ENCODE measurements at regions not wholly inside any gene's neighbourhood (a gene's known extent, or its start where the extent isn't known, plus 50 kb on each side); places are given as distances from the start of the nearest gene placed in this dataset.
A peak's percentile ranks its signal among the peaks of the same experiment; 100 is the strongest.

DNA sequence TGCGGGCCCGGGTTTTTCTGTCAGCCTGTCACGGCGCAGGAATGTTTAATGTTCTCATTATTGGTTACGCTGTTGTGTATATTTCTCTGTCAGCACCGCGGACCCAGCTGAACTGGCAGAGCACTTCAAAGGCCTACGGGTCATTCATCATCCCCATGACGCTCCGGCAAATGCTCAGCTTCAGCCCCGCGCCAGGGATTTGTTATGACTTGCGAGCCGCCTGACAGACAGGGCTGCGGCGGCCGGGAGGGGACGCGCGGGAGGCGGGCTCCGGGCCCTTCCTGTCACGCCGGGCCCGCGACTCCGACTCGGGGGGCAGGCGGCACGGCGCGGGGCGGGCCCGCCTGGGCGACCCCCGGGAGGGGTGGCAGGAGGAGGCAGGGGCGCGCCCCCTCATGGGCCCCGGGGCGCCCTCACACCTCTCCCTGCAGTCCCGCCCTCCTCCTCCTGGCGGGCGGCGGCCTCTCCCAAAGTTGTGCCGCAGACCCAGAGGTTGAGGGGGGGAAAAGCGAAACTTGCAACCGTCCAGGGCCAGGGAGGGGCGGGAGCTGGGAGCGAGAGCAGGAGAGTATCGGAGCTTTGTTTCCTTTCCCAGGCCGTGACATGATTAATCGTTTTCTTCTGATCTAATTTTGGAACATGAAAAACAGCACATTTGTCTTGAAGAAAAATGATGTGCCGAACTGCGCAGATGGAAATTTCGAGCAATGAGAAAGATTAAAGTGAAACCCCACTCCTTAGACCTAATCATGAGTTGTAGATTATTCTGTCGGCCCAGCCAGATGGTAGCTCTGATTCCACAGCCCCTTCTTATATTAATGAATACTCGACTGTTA lies 59.3 kb upstream of the COMTD1 start (continued):
- TF ChIP-seq ZMYM3 (CRISPR knock-in tag; IDR thresholded peaks at IDR 0.05) (no peak), ZNF891 (CRISPR knock-in tag; IDR thresholded peaks at IDR 0.05) (no peak), CCAR2 (optimal IDR thresholded peaks at IDR 0.05; ENCODE audit: low read depth, low read length) (no peak), NFYB (CRISPR knock-in tag; IDR thresholded peaks at IDR 0.05) (no peak), ZNF180 (CRISPR knock-in tag; IDR thresholded peaks at IDR 0.05; ENCODE audit: borderline replicate concordance, low read depth) (no peak), ZNF660 (CRISPR knock-in tag; IDR thresholded peaks at IDR 0.05; ENCODE audit: borderline replicate concordance, low read depth) (no peak), ZNF703 (CRISPR knock-in tag; IDR thresholded peaks at IDR 0.05; ENCODE audit: borderline replicate concordance) (no peak), ASH2L (IDR thresholded peaks at IDR 0.05; ENCODE audit: insufficient read length, low read depth, low read length) (peak; percentile 52), SALL1 (CRISPR knock-in tag; IDR thresholded peaks at IDR 0.05) (peak; percentile 72), TBX2 (CRISPR knock-in tag; IDR thresholded peaks at IDR 0.05; ENCODE audit: borderline replicate concordance) (peak; percentile 38; the same call in 1 of the 2 replicates), MIER2 (CRISPR knock-in tag; IDR thresholded peaks at IDR 0.05) (no peak), ZNF232 (CRISPR knock-in tag; IDR thresholded peaks at IDR 0.05; ENCODE audit: borderline replicate concordance) (peak; percentile 36; the same call in 1 of the 2 replicates), ZNF264 (CRISPR knock-in tag; IDR thresholded peaks at IDR 0.05) (no peak), HOXD1 (CRISPR knock-in tag; IDR thresholded peaks at IDR 0.05) (peak; percentile 99), EP300 (IDR thresholded peaks at IDR 0.05; ENCODE audit: low read depth in 2 of 2, low read length in 2 of 2) (no peak; a peak in 1 of 4 replicates), EP300 (CRISPR knock-in tag; IDR thresholded peaks at IDR 0.05; ENCODE audit: borderline replicate concordance) (no peak), ZNF331 (CRISPR knock-in tag; IDR thresholded peaks at IDR 0.05) (no peak)
- TF ChIP-seq, protein P1, sequence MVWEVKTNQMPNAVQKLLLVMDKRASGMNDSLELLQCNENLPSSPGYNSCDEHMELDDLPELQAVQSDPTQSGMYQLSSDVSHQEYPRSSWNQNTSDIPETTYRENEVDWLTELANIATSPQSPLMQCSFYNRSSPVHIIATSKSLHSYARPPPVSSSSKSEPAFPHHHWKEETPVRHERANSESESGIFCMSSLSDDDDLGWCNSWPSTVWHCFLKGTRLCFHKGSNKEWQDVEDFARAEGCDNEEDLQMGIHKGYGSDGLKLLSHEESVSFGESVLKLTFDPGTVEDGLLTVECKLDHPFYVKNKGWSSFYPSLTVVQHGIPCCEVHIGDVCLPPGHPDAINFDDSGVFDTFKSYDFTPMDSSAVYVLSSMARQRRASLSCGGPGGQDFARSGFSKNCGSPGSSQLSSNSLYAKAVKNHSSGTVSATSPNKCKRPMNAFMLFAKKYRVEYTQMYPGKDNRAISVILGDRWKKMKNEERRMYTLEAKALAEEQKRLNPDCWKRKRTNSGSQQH (CRISPR knock-in tag; IDR thresholded peaks at IDR 0.05; ENCODE audit: low read depth): no peak
- TF ChIP-seq, protein P2, sequence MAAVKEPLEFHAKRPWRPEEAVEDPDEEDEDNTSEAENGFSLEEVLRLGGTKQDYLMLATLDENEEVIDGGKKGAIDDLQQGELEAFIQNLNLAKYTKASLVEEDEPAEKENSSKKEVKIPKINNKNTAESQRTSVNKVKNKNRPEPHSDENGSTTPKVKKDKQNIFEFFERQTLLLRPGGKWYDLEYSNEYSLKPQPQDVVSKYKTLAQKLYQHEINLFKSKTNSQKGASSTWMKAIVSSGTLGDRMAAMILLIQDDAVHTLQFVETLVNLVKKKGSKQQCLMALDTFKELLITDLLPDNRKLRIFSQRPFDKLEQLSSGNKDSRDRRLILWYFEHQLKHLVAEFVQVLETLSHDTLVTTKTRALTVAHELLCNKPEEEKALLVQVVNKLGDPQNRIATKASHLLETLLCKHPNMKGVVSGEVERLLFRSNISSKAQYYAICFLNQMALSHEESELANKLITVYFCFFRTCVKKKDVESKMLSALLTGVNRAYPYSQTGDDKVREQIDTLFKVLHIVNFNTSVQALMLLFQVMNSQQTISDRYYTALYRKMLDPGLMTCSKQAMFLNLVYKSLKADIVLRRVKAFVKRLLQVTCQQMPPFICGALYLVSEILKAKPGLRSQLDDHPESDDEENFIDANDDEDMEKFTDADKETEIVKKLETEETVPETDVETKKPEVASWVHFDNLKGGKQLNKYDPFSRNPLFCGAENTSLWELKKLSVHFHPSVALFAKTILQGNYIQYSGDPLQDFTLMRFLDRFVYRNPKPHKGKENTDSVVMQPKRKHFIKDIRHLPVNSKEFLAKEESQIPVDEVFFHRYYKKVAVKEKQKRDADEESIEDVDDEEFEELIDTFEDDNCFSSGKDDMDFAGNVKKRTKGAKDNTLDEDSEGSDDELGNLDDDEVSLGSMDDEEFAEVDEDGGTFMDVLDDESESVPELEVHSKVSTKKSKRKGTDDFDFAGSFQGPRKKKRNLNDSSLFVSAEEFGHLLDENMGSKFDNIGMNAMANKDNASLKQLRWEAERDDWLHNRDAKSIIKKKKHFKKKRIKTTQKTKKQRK (IDR thresholded peaks at IDR 0.05; ENCODE audit: low read length): no peak
- TF ChIP-seq, protein P3, sequence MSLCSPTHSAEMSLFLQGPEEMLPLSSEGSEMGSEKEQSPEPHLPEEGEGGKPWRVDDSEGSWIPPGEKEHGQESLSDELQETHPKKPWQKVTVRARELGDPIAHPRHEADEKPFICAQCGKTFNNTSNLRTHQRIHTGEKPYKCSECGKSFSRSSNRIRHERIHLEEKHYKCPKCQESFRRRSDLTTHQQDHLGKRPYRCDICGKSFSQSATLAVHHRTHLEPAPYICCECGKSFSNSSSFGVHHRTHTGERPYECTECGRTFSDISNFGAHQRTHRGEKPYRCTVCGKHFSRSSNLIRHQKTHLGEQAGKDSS (CRISPR knock-in tag; IDR thresholded peaks at IDR 0.05; ENCODE audit: borderline replicate concordance, low read depth): no peak
- TF ChIP-seq, protein P4, sequence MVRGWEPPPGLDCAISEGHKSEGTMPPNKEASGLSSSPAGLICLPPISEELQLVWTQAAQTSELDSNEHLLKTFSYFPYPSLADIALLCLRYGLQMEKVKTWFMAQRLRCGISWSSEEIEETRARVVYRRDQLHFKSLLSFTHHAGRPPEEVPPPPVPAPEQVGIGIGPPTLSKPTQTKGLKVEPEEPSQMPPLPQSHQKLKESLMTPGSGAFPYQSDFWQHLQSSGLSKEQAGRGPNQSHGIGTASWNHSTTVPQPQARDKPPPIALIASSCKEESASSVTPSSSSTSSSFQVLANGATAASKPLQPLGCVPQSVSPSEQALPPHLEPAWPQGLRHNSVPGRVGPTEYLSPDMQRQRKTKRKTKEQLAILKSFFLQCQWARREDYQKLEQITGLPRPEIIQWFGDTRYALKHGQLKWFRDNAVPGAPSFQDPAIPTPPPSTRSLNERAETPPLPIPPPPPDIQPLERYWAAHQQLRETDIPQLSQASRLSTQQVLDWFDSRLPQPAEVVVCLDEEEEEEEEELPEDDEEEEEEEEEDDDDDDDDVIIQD (CRISPR knock-in tag; IDR thresholded peaks at IDR 0.05; ENCODE audit: low read depth): no peak
- TF ChIP-seq, protein P5, sequence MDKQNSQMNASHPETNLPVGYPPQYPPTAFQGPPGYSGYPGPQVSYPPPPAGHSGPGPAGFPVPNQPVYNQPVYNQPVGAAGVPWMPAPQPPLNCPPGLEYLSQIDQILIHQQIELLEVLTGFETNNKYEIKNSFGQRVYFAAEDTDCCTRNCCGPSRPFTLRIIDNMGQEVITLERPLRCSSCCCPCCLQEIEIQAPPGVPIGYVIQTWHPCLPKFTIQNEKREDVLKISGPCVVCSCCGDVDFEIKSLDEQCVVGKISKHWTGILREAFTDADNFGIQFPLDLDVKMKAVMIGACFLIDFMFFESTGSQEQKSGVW (CRISPR knock-in tag; IDR thresholded peaks at IDR 0.05; ENCODE audit: borderline replicate concordance): no peak

Measured in HepG2 (cell line).